Medulla oblongata (tissue), 1 donor: ENCODE measurements at regions not wholly inside any gene's neighbourhood (a gene's known extent, or its start where the extent isn't known, plus 50 kb on each side); places are given as distances from the start of the nearest gene placed in this dataset.

Experiments used
- DNase-seq: peaks from one replicate; pipeline ENCODE4 v3.0.0-alpha.2; 2015; ENCODE audit errors: extremely low spot score

DNA sequence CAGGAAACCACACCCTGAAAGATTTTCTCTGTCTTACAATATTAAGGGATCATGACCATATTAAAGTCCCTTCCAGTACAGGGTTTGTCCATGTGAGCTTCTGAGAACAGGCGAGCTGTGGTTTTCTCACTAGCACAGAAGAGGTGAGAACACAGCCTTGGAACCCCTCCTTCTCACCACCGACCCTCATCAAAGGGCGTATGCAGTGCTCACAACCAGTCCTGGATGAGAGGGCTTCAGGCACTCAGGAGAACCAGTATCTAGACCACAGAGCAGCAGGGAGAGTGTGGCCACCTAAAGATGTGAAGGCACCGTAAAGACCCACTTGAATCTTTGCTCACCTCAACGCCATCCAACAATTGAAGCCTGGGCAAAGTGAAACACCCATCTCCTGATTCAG lies 397.0 kb downstream of the ETS1 start:
- no peak for DNase-seq

- DNase-seq: no peak
These were observed 397.5 kb downstream of the ETS1 start for GRCh38 chr11:128189823-128190222.

DNA sequence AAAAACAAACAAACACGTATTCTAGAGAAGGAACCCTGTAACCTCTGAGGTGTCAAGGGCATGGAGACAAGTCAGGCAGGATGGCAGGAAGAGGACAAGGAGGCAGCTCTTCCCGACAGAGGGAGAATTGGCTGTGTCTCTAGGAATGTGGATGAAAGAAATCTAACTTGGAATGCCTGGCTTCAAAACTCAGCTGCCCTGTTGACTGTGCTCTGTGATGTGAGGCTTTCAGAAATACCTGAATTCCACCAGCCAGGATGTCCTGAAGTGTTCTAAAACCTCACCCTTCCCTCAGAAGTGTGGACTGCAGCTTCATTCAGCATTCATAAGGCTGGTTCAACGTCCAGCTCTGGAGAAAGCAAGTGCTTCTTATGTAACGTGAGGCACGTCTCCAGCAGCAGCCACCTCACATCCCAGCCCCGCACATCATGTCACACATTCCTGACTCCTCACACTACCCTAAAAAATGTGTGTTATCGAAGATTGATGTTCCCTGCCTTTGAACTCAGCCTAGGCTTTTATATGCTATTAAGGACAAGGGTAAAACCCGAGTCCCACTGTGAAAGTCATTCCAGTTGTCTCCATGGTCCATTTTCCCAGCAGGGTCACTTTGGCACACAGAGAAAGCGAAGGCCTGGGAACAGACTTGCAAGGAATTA lies 398.9 kb downstream of the ETS1 start:
- no peak for DNase-seq

GRCh38 chr11:128187835-128188234 lies 399.5 kb downstream of the ETS1 start:
- no peak for DNase-seq

DNA sequence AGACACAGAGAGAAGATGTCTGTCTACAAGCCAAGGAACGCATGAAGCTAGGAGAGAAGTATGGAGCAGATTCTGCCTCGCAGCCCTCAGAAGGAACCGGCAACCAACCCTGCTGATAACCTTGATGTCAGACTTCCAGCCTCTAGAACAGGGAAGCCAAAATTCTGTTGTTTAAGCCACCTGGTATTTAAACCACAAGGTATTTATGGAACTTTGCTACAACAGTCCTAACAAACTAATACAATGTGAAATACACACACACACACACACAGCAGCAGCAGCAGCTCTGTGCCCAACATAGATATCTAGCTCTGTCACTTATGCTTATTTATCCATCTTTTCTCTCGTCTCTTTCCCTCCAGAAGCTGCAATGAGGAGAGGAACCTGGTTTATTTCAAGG lies 400.0 kb downstream of the ETS1 start:
- no peak for DNase-seq

- DNase-seq: no peak
These were observed 402.4 kb downstream of the ETS1 start for GRCh38 chr11:128184981-128185380.

DNA sequence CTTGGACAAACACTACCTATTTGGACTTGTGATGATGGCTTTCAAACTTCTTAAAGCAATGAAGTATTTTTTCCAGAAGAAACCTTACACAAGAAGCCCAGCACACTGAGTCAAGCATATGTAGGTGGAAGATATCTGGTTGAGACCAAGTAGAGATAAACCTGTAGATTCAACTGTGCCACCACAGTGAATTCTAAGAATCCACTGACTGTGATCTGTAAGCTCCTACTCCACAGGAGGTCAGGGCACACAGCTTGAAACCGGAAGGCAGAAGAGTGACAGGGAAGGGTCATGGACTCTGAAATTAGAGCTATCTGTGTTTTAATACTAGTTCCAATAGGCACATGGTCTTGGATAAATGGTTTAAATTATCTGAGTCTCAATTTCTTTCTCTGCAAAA lies 404.5 kb downstream of the ETS1 start:
- no peak for DNase-seq

DNA sequence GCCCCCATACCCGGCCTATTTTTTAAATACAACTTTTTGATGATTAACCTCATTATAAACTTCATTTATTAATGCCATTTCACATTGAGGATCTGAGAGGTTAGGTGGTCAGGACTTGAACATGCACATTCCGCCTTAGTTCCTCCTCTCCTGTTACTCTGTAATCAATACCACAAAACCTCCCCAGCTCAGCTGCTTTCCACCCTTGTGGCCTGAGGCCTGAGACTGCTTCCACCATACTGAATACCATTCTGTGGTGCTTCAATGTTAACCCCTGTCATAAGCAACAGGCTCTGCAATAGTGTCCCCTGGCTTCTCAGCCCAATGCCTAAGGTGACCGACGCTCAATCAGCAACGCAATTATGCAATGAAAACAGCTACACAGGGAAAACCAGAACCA lies 405.4 kb downstream of the ETS1 start:
- DNase-seq: no peak

GRCh38 chr11:128181088-128181480 lies 406.3 kb downstream of the ETS1 start:
- DNase-seq: no peak

- no peak for DNase-seq
These were observed 406.8 kb downstream of the ETS1 start for GRCh38 chr11:128180441-128181087.

- DNase-seq: no peak
These were observed 407.8 kb downstream of the ETS1 start for GRCh38 chr11:128179512-128179911.

GRCh38 chr11:128179039-128179438 lies 408.3 kb downstream of the ETS1 start:
- no peak for DNase-seq

DNA sequence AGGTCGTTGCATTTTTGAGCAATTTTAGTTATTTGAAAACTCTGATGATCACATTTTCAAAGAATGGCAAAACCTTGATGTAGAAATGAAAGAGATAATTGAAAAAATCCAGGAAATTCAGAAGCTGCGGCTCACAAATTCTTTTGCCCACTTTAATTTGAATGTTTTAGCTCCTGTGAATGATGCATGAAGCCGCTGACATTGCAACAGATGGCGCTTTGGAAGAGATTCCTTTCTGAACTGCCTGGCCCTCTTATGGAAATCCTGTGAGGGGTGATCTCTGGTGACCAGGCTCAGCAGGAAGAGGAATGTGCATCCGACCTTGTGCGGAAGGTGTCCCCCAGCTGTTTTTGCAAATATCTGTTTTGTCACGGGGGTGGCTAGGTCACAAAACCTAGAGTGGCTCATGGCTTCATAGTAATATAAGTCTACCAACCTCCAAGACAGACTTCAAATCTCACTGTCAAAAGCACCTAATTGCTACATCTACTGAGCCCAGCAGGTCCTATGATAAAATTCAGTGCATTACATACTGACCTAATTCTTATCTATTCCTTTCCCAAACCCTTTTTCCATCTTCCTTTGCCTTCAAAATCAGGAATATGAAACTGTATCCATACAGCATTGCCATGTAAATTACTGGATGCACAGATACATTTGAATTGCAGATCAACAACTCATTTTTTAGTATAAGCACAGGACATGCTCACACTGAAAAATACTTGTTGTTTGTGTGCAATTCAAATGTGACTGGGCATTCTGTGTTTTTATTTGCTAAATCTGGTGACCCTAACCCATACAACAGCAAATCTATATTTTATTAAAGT lies 412.7 kb downstream of the ETS1 start:
- DNase-seq: no peak

GRCh38 chr11:128172046-128172878 lies 415.1 kb downstream of the ETS1 start:
- peak; percentile 90 for DNase-seq

DNA sequence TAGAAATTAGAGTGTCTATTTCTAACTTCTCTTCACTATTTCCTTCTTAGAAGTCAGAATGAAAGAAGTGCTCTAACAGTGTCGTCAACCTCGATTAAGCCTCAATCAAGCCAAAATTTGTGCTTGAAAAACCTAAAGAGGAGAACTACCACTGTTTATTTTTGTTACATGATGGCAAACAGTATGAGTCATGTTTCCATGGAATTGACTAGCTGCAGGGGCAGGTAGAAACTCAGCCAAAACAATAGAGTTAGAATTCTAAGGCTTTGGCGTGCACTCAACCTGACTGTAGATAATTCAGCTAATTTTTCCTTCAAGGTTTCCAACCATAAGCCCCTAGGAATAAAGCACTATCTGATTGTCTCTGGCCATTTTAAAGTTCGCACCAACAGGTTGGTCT lies 415.9 kb downstream of the ETS1 start:
- DNase-seq: no peak

- no peak for DNase-seq
These were observed 421.8 kb downstream of the ETS1 start for GRCh38 chr11:128165572-128165971.

- DNase-seq: no peak
These were observed 423.1 kb downstream of the ETS1 start for GRCh38 chr11:128164080-128164741.

DNA sequence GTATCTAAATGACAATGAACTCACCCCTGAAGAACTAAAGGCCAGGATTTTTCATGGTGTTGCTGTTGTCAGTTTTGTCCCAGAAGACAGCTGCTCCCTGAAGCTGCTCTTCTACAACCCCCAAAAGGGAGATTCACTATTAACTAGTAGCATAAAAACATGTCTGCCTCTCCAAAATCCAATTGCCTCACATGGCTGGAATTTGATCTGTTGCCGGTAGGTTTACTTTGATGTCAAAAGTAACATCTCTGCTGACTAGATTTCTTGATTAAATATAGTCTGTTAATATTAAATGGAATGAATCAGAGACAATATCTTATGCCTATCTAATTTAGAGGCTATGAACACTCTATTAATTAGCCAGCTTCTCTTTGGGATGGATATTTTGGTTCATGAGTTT lies 425.4 kb downstream of the ETS1 start:
- DNase-seq: no peak

GRCh38 chr11:128161436-128161835 lies 425.9 kb downstream of the ETS1 start:
- no peak for DNase-seq

- no peak for DNase-seq
These were observed 428.5 kb downstream of the ETS1 start for GRCh38 chr11:128158860-128159259.
